GM13976 (cell line): ENCODE measurements at regions not wholly inside any gene's neighbourhood (a gene's known extent, or its start where the extent isn't known, plus 50 kb on each side); places are given as distances from the start of the nearest gene placed in this dataset.

ENCODE experiments used
- DNase-seq: peaks from one replicate; pipeline ENCODE4 v3.0.0; 2012; ENCODE audit warnings: low spot score
- CTCF ChIP-seq: IDR thresholded peaks from 2 replicates; pipeline ENCODE4 v1.5.1; 2012; ENCODE audit warnings: borderline replicate concordance, mild to moderate bottlenecking; ENCODE audit not compliant: insufficient read depth; ENCODE audit errors: extremely low read depth, missing control alignments, control extremely low read depth
- in situ Hi-C: fragments of 300-500 bp; cut with MboI; formaldehyde crosslinking; loops from one replicate; pipeline ENCODE4 v1.12.0; 2022; ENCODE audit warnings: low sequenced_read_pairs, mixed read lengths, inconsistent platforms; ENCODE audit not compliant: unreplicated experiment

GRCh38 chr22:42194104-42194851 lies 63.7 kb upstream of the CYP2D6 start:
- TF ChIP-seq CTCF, result no peak
- in situ Hi-C loops, result no loop called here
- DNase-seq, result no peak

- in situ Hi-C loops, result no loop called here
- no peak for DNase-seq
- TF ChIP-seq CTCF, result no peak
Observed at GRCh38 chr22:42192547-42192946, 61.9 kb upstream of the CYP2D6 start.

GRCh38 chr22:42190274-42190673 lies 59.7 kb upstream of the CYP2D6 start:
- no peak for TF ChIP-seq CTCF
- in situ Hi-C loops, result no loop called here
- no peak for DNase-seq

DNA sequence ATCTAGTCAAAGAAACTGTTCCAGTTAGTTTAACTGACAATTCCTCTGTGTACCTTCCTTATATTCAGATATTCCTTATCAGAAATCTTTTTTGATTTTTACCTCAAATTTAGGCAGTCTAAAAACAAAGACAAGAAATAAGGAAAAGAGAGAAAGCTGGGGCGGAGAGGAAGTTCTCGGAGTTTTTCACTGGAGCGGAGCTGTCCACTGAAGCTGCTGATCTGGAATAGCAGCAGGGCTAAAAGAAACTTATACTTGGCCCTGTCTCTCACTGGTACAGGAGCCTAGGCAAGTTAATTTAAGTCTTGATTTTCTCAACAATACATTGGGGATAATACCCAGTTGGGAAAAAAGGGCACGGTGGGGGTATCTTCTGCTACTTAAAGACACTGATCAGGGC lies 59.2 kb upstream of the CYP2D6 start:
- no peak for DNase-seq
- TF ChIP-seq CTCF, result no peak
- in situ Hi-C loops, result no loop called here

DNA sequence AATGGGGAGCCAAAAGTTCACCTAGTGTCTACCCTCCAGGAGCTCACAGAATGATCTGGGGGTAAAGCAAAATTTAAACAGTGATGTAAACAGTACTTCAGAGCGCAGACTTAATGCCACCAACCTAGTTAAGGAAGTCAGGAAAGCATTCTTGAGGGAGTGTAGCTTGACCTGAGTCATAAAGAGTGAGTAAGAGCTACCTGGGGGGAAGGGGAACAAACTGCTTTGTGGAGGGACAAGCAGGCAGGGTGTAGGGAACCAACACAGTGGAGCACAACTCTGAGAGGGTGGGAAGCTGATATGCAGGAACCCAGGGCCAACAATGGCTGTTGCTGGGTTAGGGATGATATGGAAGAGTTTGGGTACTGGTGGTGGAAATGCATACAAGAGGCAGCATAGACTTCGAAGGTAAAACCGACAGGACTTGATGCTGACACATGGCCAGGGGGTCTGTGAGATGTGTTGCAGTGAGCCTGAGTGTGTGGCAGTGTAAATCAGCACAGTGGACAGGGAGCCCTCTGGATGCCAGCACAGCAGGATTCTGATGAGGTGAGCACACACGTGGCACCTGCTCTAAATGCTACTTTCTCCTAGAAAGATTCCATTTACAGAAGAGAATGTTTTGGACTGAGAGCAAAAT lies 58.3 kb upstream of the CYP2D6 start:
- no peak for DNase-seq
- in situ Hi-C loops, result no loop called here
- TF ChIP-seq CTCF, result no peak

DNA sequence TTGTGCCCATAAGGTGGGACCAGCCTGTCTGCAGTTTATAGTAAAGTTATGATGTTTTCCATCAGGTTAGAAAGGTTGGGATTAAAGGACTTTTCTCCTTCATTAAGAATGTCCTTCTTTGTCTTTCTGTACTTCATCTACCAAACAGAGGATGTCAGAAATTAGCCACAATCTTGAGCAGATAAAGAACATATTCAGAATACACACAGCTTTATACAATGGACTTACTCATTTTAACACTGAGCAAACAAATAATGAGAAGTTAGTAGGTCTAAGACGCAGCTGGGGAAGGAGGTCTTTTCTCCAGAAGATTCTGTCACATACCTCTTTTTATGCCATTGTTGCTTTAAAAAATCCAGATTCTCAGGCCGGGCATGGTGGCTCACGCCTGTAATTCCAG lies 57.0 kb upstream of the CYP2D6 start:
- TF ChIP-seq CTCF, result no peak
- DNase-seq, result no peak
- in situ Hi-C loops, result no loop called here

DNA sequence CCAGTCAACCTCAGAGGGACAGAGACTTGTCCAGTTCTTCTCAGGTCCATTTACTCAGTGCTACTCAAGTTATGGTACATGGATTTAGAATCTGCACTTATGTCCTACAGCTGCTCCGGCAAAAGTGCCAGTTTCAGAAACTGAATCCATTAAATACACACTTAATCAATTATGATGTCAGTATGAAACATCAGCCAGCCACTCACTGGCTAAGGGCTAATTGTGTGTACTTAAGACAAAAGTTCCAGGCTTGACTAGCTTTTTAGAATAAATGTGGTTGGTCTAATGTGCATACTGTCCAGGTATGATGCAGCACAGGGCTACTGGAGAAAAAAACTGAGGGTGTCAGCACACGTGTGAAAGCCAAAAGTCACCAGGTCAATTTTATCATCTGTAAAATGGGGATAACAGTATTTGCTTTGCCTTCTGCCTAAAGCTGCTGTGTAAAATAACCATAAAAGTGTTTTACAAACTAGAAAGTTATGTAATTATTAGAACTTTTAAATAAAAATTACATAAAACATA lies 55.4 kb upstream of the CYP2D6 start:
- in situ Hi-C loops, result no loop called here
- DNase-seq, result no peak
- TF ChIP-seq CTCF, result no peak
